ENCODE measurements at regions not wholly inside any gene's neighbourhood (a gene's known extent, or its start where the extent isn't known, plus 50 kb on each side); places are given as distances from the start of the nearest gene placed in this dataset.

DNA sequence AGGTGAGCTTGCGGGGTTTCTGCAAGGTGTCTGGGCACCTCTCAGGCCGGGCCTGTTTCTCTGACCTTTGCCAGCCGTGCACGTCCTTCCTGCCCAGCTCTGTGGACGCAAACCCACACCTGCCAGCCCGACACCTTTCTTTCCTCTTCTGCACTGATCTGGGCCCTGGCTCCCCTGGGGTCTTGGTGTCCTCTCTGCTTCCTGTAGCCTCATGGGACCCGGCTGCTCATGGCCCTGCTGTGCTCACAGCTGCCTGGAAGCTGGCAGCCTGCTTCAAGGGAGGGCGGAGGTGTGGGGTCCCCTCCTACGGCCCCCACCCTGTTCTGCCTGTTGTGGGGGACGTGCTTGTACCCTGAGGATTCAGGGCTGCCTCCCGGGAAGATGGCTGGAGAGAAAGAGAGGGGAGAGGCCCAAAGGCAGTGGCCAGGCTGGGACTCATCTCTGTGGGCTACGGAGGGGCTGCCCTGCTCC is 342.4 kb downstream of the SEC14L1 start:
- no peak for DNase-seq (ENCODE audit: low read depth, low spot score)

DNA sequence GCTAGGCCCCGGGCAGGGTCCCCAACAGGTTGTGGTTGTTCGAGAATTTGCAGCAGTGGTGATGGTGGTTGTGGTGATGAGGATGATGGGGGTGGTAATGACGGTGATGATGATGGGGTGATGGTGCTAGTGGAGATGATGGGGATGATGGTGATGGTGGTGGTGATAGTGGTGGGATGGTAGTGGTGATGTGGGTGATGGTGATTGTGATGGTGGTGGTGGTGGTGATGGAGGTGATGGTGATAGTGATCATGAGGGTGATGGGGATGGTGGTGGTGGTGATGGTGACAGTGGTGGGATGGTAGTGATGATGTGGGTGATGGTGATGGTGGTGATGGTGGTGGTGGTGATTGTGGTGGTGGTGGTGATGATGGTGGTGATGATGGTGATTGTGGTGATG is 343.3 kb downstream of the SEC14L1 start:
- no peak for DNase-seq (ENCODE audit: low read depth, low spot score)

DNA sequence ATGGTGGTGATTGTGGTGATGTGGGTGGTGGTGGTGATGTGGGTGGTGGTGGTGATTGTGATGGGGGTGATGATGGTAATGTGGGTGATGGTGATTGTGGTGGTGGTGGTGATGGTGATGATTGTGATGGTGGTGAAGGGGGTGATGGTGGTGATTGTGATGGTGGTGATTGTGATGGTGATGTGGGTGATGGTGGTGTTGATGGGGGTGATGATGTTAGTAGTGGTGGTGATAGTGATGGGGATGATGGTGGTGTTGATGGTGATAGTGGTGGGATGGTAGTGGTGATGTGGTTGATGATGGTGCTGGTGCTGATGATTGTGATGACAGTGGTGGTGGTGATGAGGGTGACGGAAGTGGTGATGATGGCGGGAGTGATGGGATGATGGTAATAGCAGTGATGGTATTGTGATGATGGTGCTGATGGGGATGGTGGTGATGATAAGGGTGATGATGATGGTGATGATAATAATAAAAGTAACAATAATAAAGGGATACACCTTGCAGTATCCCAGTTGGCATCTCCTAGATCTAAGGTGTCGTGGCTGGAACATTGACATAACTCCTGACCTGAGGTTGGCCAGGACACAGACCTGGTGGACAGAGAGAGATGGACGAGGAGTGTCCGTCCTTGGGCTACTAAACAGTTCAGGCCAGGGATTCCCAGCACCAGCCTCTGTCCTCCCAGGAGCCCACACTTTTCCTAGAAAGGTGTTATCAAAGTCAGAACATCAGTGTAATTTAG is 344.5 kb downstream of the SEC14L1 start:
- no peak for DNase-seq (ENCODE audit: low read depth, low spot score)

DNA sequence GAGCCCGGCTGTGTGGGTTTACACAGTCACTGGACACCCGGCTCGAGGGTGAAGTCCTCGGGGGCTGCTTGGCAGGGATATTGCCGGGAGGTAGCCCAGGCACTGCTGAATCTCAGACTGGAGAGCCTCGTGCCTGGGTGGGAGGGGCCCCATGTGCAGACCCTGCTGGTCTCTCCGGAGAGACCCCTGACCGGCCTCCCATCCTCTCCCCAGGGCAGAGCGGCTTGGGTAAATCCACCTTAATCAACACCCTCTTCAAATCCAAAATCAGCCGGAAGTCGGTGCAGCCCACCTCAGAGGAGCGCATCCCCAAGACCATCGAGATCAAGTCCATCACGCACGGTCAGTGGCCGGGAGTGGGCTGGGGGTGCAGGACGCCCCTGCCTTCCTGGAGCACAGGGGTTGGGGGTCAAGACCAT is 346.5 kb downstream of the SEC14L1 start:
- DNase-seq (ENCODE audit: low read depth, low spot score), result no peak

DNA sequence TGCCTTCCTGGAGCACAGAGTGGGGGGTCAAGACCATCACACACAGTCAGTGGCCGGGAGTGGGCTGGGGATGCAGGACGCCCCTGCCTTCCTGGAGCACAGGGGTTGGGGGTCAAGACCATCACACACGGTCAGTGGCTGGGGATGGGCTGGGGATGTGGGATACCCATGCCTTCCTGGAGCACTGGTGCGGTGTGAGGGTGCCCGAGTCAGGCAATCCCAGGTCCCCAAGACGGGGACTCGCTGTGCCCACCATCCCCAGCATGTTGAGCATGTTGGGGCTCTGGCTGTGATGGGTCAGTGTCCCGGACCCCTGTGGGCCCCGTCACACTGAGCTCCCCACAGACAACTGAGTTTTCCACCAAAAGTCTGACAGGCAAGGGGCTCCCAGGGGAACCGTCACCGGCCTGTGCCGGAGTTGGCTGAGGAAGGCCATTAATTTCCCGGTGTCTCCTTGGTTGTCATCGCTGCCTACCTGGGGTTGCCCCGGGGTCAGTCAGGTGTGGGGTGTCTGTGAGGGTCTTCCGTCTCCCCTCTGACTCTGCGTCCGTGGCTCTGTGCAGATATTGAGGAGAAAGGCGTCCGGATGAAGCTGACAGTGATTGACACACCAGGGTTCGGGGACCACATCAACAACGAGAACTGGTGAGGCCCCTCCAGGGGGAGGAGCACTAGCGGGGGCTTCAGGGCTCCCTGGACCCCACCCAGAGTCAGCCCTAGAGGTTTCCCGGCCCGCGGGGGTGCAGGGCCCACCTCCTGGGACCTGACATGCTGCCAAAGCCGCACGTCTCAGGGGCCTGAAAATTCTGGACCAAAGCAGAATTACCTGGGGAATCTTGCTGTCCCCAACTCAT is 347.1 kb downstream of the SEC14L1 start:
- DNase-seq (ENCODE audit: low read depth, low spot score), result no peak

DNA sequence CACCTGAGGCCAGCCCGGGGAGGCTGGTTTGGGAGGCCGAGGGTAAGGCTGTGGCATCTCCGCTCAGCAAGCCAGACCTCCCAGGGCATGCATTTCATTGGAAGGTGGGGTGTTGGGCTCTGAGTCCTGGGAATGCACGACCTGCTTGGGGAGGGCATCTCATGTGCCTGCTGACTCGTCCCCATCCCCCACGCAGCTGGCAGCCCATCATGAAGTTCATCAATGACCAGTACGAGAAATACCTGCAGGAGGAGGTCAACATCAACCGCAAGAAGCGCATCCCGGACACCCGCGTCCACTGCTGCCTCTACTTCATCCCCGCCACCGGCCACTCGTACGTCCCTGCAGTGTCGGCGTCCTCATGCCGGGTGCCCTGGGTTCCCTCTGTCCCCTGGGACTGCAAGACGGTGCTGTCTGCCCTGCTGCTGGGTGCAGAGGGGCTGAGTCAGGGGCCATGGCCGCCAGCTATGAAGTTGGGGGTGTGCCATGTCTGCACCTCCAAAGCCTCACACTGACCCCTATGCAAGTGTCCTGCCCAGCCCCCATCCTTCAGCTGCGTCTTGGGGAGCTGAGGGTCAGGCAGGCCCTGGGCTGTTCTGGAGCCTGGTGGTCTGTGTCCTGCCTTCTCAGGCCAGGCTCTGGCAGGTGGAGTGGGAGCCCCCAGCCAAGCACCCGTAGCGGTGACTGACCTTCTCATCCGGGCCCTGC is 347.9 kb downstream of the SEC14L1 start:
- DNase-seq (ENCODE audit: low read depth, low spot score), result no peak

DNA sequence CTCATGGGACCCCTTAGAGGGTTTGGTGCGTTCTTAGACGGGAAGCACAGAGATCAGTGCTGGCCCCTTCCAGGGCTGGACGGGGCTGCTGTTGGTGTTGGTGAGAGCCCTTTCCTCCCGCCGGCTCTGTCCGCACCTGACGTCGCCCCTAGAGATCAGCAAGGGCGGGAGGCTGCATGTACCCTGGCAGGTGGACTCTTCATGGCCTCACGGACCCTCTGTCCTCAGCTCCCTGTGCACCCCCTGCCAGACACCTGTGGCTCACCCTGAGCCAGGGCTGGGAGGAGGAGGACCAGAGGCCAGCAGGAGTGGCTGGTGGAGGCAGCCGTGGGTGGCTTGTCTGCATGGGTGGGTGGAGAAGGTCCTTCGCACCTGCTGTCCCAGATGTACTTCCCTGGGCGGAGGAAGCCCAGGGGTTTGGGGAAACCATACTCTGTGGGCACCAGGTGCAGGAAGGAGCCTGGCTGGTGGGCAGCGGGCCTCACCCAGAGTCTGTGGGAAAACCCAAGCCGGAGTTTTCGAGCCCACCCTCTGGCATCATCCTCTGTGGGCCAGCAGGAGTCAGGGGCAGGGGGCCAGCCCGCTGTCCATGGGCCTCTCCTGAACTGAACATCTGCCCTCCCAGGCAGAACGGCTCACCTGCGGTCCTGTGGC is 348.6 kb downstream of the SEC14L1 start:
- DNase-seq (ENCODE audit: low read depth, low spot score), result no peak

DNA sequence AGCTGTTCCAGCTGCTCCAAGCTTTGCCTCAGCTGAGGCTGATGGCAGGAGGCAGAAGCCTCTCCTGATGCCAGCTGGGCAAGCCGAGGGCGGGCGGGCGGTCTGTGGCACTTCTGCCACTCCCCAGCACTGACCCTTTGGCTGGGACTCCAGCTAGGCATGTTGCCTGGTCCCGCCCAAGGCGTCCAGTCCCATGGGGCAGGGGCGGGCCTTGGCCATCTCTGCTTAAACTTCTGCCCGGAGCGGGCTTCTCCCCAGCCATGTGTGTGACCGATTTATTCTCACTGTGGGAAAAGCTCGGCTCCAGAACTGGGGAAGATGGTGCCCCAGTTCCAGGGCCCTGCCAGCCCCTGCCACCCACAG is 349.1 kb downstream of the SEC14L1 start:
- DNase-seq (ENCODE audit: low read depth, low spot score), result no peak

DNA sequence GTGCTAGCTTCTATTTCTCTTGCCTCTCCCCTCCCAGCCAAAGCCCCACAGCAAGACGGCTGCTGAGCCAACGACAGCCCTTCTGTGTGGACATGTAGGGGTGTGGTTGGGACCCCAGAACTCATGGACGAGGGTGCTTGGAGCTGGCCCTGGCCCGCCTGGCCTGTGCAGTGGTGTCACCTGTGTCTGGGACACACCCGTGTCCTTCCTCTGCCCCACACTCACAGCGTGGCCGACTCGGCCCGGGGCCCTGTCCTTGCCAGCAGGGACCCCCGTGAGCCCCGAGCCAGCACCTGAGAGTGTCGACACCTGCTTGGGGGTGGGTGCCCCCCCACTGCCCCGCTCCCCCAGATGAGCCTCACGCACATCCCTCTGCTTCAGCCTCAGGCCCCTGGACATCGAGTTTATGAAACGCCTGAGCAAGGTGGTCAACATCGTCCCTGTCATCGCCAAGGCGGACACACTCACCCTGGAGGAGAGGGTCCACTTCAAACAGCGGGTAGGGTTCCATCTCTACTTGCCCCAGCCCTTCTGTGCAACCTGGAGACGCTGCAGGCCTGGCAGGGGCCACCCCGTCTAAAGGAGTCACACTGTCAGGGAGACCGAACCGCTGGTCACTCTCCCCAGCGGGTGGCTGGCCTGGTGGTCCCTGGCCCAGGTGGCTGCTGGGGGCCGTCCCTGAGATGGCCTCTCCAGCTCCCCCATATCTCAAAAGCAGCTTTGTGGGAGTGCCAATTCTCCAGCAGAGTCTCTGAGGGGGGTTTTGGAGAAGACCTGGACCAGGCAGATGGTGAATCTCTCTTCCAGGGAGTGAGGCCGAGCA is 349.8 kb downstream of the SEC14L1 start:
- no peak for DNase-seq (ENCODE audit: low read depth, low spot score)

DNA sequence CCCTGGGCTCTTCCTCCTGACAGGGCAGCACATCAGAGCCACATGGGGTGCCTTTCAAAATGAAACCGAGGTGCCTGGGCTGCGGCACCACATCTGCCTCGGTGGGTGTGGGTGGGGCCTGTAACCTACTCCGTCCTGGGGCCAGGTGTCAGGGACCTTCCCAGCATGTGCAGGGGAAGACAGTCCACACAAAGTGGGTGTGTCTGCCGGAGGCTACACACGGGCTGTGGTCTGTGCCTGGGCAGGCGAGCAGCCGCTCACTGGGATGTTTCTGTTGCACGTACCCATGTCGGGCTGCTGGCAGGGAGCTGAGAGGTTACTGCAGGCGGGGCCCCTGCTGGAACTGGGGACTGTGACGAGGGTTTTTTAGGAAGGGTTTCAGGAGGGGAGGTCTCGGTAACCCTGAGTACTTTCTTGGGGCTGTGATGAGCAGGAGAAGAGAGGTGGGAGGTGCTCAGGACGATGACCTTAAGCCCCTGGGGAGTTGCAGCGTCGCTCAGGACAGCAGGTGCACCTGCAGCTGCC is 351.2 kb downstream of the SEC14L1 start:
- DNase-seq (ENCODE audit: low read depth, low spot score), result no peak

DNA sequence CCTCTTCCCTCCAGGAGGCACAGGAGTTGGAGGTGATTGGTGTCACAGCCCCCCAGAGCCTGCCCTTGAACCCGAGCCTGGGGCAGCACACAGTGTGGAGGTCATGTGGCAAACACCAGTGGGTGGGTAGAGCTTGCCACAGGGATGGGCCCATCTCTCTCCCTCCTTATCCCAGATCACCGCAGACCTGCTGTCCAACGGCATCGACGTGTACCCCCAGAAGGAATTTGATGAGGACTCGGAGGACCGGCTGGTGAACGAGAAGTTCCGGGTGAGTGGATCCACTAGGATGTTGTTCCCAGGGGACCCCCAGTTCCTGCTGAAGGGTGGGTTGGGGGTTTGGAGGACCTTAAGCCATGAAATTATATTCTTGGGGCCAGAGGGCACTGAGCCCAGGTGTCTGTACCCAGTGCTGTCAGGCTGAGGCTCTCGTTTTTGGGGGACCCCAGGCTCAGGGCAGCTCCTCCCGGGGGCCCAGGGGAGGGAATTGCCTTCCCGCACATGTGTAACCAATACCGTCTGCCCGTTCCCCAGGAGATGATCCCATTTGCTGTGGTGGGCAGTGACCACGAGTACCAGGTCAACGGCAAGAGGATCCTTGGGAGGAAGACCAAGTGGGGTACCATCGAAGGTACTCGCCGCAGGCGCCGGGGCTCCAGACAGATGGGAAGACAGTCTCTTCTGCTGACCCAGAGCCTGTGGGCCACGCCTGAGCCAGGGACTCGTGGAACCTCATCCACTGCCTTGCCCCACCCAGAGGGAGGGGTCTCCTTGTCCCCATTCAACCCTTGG is 351.9 kb downstream of the SEC14L1 start:
- no peak for DNase-seq (ENCODE audit: low read depth, low spot score)

DNA sequence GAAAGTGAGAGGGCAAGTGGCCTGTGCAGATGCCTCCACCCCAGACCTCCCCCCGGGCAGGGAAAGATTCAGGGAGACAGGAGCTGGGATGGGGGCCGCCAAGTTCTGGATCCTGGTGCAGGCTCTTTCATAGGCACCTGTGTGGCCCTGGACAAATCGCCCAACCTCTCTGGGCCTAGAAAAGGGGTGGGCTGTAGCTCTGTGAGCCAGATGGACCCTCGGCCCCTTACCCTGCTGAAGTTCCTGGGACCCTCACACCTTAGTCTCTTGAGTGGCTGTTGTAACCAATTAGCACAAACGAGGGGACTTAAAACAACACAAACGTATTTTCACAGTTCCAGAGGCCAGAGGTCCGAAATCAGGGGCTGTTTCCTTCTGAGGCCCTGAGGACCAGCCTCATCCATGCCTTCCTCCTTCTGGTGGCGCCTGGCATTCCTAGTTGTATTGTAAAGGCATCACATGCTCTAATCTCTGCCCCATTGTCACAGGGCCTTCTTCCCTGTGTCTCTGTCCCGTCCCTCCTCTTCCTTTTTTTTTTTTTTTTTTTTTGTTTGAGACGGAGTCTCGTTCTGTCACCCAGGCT is 352.6 kb downstream of the SEC14L1 start:
- DNase-seq (ENCODE audit: low read depth, low spot score), result no peak

DNA sequence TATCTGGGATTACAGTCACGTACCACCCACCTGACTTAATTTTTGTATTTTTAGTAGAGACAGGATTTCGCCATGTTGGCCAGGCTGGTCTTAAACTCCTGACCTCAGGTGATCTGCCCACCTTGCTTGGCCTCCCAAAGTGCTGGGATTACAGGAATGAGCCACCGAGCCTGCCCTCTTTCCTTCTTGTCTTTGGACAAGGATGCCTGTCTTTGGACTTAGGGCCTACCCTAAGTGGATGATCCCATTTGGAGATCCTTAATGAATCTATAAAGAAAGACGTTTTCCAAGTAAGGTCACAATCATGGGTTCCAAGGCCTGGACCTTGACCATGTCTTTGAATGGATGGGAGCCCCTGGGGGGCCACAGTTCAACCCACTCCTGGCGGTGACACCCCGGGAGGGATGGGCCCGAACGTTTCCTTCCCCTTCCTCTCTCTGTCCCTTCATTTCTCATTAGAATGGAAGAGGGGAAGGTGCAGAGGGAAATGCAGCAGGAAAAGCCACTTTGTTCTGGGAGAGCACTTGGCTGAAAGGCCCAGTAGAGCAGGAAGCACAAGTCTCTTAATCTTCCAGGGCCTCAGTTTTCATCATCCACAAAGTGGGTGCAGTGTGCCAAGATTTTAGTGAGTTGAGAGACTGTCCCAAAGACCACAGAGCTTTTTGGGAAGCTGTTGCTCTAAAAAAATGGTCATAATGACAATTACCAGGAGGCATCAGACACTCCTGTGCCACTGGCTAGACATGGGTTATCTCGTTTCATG is 353.3 kb downstream of the SEC14L1 start:
- DNase-seq (ENCODE audit: low read depth, low spot score), result no peak

DNA sequence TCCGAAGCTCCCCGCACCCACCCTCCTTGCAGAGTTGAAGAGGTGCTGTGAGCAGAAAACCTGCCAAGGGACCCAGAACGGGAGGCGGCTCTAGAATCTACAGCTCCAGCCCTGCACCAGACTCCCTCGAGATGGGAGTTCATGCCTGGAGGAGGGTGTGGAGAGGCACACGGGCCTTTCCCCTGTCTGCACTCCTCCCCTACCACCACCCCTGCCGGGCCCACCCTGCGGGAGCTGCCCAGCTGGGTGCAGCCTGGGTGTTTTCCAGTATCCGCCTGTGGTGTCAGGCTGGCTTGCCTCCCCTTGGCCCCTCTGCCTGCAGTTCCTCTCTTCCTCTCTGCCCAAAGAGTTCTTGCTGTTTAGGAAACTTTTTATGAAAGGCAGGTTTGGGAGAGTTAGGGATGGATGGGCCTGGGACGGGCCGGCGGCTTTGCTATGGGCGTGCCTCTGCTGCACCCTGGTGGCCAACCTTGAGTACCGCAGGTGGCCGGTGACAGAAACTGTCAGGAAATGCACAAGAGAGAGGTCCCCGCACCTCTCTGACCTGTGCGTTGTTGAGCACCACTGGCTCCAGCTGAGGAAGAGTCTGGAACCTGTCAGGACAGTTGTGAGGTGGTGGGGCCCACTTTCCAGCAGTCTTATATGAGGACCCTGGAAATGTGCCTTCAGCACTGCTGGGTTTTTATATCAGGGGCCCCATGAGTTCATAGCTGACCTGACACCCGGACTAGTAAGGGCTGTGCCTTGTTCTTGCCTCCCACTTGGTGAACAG is 354.1 kb downstream of the SEC14L1 start:
- DNase-seq (ENCODE audit: low read depth, low spot score), result no peak

DNA sequence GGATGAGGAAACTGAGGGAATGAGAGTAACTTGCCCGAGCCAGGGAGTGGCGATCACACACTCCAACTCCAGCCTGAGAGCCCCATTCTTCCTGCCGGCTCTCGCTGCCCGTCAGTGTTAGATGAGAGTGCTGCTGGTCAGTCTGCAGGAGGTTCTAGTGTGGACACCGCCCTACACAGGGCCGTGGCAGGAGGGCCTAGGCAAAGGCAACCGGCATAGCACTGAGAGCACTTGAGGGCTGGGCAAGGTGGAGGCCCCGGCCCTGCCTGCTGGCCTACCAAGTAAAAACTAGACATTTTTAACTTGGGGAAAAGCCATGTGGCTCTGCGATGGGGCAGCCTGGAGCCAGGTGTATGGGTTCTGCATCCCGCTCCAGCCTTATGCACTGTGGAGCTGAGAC is 354.8 kb downstream of the SEC14L1 start:
- DNase-seq (ENCODE audit: low read depth, low spot score), result no peak

DNA sequence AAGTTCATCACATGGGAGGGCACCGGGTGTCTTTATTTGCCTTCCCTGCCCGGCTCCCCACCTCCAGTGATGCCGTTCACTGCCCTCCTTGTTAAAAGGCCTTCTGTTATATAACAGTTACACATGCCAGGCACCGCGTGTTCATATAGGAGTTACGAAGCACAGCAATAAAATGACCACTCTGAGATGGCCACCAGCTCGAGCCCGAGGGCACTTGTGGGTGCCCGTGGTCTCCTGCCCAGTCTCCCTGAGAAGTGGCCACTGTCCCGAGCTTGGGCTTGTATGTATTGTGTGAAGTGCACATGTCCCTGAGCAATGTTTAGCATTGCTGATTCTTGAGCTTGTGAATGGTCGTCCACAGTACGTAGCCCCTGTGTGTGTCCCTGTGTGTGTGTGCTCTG is 355.6 kb downstream of the SEC14L1 start:
- DNase-seq (ENCODE audit: low read depth, low spot score), result no peak

DNA sequence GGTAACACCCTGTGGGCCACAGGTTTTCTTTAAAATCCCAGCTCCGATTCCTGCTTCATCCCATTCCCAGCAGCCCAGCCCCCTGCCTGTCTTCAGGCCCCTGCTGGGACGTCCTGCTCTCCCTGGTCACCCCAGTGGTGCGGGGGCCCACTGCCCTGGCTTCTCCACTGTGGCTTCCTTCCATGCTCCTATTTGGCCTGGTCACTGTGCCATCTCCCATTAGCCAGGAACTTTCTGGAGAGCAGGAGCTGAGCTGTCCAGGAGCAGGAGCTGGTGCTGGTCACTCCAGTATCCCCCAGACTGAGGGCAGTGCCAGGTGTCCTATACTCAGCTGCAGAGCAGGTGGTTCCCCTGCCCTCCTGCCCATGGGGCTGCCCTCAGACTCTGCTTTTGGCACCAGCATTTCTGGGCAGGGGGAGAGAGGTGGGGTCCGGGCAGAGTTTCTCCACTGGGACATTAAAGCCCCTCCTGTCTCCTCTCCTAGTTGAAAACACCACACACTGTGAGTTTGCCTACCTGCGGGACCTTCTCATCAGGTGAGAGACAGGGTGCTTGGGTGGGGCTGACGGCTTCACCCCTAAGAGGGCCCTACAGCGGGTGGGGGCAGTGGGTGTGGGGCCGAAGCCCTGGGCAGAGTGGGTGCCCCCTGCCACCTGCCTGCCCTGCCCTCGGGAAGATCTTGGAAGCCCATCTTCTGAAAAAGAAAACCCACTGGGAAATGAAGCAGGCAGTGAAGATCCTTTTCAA is 356.2 kb downstream of the SEC14L1 start:
- no peak for DNase-seq (ENCODE audit: low read depth, low spot score)
